ENCODE measurements at regions not wholly inside any gene's neighbourhood (a gene's known extent, or its start where the extent isn't known, plus 50 kb on each side); places are given as distances from the start of the nearest gene placed in this dataset.
"Not testable (repeated sequence)": the region's sequence is repeated elsewhere in the genome, so short reads cannot be mapped to it uniquely, and the experiment has no call there.

DNA sequence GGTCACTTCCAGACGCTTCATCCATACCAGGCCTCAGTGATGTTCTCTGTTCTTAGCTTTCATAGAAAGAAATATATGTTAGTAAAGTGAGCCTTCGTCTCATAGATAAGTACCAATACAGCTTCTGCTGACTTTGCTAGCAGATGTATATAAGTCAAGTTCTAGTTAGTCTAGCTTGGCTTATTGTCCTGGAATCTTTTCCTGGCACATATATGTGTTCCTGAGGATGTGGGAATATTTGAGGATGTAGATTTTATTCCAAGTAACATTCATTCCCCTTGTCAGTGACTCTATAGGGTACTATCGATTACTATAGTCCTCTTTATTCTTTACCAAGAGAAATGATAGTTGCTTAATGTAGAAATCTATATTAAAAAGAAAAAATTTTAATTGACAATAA lies 135.2 kb upstream of the FAM9C start:
- DNase-seq: no peak

DNA sequence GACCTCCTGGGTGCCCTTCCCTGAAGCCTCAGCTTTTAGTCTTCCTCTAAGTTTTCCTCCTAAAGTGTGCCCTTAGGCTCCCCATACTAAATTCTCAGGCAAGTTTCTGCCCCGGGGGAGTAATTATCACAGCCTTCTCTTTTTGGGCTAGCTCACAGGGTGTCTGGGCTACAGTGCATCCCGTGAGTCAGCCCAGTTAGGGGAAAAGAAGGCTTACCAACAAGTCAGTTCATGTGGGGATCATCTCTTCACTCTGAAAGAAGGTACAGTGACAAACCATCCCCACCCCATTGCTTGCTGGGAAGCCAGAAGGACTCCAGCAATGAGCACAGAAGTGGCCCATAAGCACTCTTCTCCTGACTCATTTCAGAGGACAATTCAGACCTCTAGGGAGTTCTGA lies 134.7 kb upstream of the FAM9C start:
- no peak for DNase-seq

DNA sequence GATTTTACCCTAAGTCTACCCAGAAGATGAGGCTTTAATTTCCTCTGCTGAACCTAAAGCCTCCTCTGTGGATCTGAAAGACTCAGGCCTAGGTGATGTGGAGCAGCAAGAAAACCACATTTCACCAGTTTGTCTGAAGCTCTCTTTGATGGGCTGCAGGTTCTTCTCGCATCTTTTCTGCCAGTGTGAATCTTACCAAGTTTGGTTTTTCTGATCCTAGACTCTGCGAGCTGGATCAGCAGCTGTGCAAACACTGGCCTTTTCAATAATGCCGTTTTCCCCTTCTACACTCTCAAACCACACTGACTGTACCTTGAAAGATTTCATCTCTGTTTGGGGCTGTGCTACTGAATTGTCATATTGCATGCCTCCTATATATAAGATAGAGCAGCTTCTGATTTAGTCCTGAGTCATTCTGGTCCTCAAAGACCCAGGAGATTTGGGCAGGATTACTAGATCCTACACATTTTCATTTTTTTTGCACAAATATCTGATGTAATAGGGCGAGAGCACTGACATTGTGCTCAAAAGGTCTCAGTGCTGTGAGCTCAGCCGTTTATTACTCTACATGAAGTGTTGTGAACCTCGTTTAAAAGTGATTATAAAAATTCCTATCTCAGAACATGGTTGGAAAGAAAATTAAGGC lies 133.6 kb upstream of the FAM9C start:
- DNase-seq: no peak

DNA sequence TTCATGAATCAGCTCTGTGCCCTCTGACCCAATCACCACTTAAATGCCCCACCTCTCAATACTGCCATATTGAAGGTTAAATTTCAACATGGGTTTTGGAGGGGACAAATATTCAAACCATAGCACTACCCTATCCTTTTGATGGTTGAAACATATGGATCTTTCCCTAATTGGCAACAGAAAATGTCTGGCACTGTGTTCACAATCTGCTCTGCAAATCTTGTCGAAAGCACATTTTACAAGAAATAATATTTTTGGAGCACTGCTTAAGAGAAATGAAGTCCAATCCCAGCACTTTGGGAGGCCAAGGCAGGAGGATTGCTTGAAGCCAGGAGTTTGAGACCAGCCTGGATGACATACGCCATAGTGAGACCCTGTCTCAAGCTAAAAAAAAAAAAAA lies 130.6 kb upstream of the FAM9C start:
- DNase-seq: no peak

DNA sequence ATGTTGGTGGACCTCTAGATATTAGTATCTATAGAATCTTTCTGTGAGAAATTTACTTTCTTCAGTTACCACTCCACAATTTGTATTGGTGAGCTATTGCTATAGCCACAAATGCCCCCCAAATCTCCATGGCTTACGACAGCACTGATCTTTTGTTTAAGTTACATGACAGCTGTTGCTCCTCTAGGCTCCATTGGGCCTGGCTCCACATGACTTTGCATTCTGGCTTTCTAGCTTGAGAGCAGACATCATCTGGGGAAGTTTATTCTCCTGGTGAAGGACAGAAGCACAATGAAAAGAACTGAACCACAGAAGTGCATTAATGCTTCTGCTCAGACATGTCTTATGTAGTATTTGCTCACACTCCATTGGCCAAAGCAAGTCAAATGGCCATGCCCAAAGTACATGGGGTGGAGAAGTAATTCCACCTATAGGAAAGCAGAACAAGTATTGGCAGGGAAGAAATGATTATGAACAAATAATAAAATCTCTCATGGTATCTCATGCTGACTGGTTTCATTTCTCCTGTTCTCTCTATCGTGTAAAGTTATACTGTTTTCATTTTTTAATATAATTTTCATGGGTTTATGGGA lies 126.6 kb upstream of the FAM9C start:
- DNase-seq: no peak

DNA sequence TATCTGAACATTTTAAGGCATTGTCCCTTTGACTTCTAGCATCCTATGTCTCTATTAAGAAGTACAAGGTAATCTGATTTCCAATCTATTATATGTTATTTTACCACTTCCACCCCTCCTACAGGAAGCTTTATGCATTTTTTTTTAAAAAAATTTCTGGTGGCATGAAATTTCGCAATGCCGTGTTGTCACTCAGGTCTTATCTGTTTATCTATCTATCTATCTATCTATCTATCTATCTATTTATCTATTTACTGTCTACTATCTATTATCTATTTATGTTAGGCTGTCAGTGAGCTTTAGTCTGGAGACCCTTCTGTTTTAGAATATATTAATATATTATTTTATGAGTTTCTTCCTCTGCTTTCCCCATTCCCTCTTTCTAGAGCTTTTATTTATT lies 125.3 kb upstream of the FAM9C start:
- no peak for DNase-seq

DNA sequence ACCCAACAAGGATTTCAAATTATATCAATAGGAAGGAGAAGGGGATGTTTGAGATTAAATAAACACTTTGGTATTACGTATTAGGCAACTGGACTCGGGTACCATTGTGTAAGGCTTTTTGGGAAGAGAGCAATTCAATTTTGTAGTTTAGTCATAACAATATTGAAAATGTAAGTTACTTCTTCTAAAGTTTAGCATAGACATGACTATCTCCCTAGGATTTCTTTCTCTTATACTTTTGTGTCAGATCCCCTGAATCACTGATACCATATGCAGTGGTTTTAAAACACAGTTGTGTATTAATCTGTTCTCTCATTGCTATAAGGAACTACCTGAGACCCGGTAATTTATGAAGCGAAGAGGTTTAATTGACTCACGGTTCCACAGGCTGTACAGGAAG lies 123.8 kb upstream of the FAM9C start:
- no peak for DNase-seq

DNA sequence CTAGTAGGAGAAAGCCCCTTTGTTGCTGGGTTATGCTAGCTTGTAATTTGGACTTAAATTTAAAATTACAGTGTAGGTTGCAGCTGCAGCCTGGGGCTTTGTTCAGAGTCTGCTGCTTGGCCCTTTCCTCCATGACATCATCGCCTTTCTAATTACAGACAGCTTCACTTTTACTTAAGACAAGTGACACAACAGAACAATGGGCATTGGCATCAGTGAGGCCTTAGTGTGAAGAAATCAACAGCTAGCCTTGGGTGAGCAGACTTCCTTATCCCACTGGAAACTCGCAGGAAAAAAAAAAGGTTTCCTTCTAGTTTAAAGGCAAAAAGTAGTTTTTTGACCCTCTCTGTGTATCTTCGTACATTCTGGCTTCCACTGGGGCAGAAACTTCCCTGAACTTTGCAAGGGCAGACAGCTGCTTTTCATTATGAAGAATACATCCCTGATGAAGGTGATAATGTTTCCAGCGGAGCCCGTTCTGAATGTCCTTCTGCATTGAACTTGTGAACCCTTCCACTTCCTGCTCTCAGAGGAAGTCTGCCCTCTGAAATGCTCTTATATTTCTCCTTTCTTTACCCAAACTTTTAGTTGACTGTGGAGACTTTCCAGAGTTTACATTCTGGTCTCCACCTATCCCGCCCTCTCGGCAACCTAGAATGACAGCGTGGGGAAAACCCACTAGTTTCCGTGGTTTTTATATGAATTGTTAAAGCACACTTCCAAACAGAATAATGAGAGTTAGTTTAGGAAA lies 123.2 kb upstream of the FAM9C start:
- peak; percentile 90 for DNase-seq

DNA sequence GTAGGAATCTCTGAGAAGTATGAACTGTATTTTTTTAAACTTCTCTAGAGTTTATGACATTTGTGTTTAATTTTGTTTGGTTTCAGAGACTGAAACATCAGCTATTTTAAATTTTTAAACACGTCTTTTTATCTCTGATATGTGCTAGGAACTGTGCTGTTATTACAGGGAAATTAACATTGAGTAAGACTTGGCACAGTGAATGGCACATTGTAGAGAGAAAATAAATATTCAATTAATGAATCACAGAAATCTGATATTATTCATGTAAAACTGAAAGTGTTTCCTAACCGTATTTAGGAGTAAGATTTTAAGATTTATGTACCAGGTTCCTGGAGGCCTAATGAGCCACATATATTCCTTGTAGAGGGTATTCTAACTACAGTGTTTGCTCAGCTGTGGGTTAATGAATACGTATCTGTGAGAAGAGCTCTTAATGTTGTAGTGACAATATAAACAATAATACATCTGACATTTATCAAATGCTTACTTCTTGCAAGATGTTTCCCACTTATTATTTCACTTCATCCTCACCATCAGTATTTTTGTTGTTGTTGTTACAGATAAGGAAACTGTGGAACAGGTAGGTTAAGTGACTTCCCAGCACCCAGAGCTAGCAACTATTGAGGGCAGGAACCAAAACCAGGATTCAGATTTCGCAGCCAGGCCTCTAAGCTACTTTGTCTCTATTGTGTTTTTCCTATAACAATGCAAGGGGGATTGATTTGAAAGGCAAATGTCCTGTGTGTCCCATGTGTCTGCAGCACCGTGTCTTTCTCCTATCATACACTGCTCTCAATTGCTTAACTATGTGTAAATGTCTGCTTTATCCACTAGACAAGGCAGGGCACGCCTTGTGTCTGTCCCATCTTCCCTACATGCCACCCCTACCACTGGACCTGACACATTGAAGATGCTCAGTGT lies 121.1 kb upstream of the FAM9C start:
- DNase-seq: no peak

DNA sequence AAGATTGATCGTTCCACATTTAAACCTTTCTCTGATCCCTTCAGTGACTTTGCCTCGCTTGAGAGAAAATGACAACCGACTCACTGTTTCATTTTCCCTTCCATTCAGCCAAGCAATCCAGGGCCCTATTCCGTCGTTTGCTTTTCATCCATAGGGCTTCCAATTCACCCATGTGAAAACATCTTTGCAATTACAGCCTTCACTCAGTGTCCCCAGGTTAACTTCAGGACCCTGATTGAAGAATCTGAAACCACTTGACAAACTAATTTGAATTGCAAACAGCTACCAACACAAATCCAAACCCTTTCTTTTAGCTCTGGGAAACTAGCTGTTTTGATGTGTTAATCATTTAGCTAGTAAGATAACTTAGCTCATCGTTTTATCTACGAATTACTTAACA lies 120.2 kb upstream of the FAM9C start:
- DNase-seq: no peak

DNA sequence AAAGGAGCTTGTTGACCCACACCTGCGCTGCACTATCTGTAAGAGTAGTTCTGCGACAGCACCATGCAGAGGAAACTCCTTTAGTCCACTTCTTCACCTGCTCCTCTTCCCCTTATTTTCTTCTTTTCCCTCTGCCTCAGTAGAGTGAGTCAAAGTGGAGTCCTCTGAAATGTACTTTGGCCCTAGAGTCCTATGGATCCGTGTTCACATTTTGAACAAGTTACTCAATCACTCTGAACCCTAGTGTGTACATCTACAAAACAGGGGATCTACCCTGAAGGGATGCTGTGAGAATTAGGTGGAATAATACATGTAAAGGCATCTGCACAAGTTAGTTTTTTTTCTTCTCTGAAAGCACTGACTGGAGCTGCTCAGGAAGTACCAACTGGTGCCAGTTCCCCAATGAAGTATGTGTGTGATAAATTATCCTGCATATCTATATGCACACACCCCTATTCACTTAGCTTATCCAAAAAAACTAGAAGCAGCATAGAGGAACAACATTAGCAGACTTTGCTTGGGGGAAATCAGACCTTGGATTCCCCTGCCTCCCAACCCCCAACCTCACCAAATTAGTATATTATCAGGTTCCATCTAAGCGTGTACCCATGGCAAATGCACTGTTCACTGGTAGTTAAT lies 118.5 kb upstream of the FAM9C start:
- DNase-seq: no peak

DNA sequence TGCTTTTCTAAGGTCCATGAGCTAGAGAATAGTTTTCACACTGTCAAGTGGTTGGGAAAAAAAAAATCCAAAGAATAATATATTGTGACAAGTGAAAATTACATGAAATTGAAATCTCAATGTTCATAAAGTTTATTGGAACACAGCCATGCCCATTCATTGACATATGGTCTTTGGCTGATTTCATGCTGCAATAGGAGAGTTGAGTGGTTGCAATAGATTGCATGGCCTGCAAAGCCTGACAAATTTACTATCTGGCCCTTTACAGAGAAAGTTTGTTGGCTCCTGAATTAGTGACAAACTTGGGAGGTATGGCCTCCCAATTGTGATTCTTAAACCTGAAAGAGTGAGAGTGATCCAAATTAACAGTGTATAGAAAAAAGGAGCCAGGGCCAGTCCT lies 115.5 kb upstream of the FAM9C start:
- DNase-seq: no peak

DNA sequence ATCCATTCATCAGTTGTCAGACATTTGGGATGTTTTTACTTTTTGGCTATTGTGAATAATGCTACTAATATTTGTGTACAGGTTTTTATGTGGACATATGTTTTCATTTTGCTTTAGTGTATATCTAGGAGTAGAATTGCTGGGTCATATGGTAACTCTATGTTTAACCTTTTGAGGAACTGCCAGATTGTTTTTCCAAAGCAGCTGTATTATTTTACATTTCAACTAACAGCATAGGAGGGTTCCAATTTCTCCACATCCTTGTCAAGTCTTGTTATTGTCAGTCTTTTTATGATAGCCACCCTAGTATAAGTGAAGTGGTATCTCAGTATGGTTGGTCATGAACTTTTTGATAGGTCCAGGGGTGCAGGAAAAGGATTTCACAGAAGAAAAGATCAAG lies 114.5 kb upstream of the FAM9C start:
- DNase-seq: no peak

DNA sequence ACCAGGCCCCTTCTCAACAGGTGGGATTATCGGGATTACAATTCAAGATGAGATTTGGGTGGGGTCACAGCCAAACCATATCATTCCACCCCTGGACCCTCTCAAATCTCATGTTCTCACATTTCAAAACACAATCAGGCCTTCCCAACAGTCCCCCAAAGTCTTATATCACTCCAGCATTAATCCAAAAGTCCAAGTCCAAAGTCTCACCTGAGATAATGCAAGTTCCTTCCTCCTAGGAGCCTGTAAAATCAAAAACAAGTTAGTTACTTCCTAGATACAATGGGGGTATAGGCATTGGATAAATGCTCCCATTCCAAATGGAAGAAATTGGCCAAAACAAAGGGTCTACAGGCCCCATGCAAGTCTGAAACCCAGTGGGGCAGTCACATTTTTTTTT lies 111.1 kb upstream of the FAM9C start:
- not testable (repeated sequence) for DNase-seq

DNA sequence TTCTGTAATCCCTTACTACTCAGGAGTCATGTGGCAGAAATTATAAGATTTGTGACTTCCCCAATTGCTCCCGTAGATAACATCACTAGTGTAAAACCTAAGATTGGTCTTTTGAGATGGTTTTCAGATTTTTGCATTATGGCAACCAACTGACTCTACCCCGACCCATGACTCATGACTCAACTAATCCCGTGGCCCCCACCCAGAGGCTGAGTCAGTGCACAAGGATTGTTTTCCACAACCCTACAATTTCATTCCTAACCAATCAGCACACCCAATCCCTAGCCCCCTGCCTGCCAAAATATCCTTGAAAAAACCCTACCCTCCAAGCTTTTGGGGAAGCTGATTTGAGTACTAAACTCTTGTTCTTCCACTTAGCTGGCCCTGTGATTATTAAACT lies 109.4 kb upstream of the FAM9C start:
- DNase-seq: no peak

DNA sequence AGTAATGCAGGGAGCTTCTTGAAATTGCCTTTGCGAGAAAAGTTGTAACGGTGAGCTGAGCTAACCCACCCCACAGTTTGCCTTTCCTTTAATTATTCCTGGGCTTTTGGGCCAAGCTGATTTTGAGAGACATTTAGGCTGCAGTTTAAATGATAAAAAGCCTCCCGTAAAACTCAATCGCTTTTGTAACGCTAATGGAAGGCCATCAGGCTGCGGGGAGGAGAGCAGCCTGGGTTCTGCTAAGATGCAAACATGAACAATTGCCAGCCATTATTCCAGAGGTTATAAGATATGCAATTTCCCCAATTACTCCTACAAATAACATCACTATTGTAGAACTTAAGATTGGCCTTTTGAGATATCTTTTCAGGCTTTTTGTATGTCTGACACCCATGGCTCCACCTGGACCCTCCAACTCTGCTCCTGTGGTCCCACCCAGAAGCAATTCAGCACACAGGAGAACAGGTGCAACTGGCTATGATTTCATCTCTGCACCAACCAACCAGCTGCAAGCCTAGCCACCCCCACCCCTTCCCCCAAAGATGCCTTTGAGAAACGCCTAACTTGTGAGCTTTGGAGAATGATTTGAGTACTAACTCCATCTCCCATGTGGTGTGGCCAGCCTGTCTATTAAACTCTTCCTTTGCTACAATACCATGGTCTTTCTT lies 108.2 kb upstream of the FAM9C start:
- DNase-seq: no peak

DNA sequence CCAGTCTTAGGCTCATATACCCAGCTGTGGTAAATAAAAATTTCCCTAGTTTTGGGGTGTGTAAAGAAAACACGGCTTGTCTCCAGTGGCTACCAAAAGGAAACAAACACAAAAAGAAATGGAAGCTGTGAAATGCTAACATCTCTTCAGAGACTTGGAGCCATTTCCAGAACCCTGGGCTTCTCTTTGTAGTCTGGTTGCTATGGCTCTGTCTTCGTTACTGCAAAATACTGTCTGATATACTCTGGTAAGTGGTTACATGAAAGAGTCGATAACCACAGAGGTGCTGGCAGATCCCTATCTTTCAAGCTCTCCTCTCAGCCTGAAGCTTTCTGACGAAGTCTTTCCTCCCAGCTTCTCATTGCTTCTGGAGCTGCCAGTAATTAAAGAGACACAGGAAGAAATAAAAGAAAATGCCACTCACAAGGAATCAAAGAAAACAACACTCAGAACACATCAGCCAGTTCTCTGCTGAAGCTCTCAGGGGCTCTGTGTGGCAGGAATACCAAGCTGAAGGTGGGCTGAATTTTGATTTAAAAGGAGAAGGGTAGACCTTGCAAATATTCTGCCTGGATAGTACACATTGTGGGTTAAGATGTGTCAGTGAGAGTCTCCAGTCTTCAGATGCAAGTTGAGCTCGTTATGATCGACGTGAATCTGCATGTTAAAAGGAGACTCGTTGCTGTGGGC lies 107.6 kb upstream of the FAM9C start:
- no peak for DNase-seq

DNA sequence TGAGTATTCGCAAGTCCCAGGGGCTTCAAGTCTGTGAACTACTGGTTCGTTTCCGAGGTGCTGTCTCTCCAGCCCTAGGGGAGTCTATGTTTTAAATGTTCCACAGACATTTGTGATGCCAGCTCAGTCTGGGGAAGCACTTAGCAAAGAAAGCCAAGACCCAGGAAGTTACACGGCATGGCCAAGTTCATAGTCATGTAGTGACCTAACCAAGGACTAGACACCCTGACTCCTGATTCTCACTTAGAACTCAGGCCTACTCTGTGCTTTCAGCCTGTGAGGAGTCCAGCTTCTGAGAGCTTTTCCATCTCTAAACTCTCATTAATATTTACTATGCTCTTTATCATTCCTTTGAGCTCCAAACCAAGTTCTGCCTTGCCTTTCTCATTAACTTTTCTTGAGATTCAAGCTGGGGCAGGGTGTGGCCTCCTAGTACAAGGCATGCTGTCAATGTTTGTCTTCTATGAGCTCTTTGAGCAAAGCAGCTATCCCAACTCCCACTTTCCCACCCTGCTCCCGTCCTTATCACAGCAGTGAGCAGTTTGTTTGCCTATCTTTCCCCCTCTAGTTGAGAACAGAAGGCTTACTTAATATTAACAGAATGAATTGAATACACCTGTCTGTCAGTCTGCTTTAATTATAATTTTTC lies 105.4 kb upstream of the FAM9C start:
- no peak for DNase-seq

DNA sequence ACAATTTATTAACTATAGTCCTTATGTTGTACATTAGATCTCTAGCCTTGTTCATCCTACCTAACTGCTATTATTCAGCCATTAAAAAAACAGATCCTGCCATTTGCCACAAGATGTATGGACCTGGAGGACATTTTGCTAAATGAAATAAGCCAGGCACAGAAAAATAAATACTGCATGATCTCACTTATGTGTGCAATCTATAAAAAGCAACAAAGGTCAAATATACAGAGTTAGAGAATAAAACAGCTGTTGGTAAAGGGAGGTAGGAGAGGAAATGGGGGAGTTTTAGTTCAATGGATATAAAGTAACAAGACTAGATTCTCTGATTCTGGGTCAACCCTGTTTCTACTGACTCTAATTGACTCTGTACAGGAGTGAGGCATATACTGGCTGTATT lies 103.3 kb upstream of the FAM9C start:
- DNase-seq: no peak

DNA sequence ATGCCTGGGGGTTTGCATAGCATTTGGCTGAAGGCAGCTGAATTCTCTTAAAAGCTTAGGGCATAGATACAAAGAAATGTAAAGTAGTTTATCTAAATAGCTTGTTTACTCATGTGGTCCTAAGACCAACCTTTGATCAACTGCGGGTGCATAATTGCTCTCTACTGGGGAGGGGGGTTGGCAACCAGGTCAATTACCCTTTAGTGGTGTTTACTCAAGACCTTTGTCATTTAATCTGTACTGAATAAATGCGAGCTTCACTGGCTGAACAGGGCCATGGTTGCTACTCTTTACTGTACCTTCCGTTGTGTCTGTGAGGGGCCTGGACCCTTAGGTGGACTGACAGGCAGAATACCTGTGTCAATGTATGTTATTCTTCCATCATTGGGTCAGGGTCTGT lies 102.7 kb upstream of the FAM9C start:
- DNase-seq: no peak

All from NCI-H2227 treated with DMSO at 0.1 percent for 48 hours (cell line).